Astrocyte of the cerebellum (primary cell): ENCODE measurements at regions not wholly inside any gene's neighbourhood (a gene's known extent, or its start where the extent isn't known, plus 50 kb on each side); places are given as distances from the start of the nearest gene placed in this dataset.

Experiments
- DNase-seq: peaks from one replicate; pipeline ENCODE4 v3.0.0-alpha.2; 2011; ENCODE audit warnings: low read depth
- H3K4me3 ChIP-seq: 2 replicates; pipeline ENCODE4 v1.5.1; 2011; ENCODE audit warnings: mild to moderate bottlenecking, low read depth, low read length, moderate library complexity
- in situ Hi-C: cut with HindIII; loops from 2 replicates; pipeline ENCODE4 v1.10.0; 2017; ENCODE audit warnings: low sequenced_read_pairs
- TF ChIP-seq, protein P1 (sequence below): IDR thresholded peaks from 2 replicates; pipeline ENCODE4 v1.5.1; 2012; ENCODE audit warnings: low read length, low read depth, moderate library complexity, mild to moderate bottlenecking; ENCODE audit errors: missing control alignments

DNA sequence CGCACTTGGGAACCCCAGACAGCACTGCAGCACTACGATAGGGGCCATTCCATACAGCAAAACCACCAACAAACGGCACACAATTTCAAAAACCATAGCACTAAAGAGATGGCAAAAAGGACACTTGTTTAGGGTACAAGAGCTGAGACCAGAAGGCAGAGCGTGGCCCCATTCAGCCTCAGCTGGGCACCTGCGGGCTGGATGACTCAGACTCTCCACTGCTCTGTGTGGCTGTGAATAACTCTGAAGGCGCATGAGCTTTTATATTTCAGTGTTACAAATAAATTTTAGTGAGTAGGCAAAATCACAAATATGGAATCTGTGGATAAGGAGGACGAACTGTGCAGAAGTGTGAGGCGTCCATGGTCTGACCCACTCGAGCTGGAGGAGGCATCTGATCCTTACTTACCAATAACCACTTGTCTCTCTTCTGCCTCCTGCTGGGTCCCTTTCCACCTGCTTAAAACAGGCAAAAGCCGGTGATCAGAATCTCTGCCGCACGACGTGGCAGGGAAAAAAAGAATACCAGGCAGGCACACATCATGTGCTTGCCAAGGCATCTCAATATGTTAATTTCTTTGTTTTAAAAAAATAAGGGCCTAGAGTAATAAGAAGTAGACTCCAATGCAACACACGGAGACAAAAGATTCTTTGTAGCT, 325.7 kb downstream of the SHANK2 start:
- no peak for DNase-seq
- in situ Hi-C loops = no loop called here

DNA sequence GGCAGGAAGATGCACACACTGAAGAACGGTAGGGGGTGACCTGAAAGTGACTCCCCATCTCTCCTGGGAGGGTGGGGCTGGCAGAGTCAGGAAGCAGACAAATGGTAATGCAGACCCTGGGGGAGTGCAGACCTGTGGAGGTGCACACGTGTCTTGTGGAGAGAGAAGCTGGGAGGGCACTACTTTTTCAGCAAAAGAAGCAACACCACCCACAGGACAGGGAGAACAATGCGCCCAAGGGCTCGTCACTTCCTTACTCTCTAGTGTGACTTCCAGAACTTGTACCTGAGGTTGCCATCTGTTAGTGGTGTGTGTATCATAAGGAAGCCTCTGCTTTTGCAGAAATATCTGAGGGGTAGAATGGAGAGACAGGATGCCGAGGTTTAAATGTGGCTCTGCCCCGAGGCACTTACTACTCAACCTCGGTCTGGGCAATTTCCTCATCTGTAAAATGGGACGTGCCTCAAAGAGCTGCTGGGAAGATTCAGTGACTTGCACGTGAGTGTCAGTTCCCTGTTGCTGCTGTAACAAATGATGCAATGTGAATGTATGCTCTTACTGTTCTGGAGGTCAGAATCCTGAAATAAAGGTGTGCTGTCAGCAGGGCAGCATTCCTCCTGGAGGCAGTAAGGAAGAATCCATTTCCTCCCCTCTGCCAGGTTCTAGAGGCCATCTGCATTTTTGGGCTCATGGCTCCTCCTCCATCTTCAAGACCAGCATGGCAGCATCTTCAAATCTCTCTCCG, 323.4 kb downstream of the SHANK2 start:
- in situ Hi-C loops = no loop called here
- H3K4me3 ChIP-seq = no peak overlapping the region
- TF ChIP-seq, protein P1, sequence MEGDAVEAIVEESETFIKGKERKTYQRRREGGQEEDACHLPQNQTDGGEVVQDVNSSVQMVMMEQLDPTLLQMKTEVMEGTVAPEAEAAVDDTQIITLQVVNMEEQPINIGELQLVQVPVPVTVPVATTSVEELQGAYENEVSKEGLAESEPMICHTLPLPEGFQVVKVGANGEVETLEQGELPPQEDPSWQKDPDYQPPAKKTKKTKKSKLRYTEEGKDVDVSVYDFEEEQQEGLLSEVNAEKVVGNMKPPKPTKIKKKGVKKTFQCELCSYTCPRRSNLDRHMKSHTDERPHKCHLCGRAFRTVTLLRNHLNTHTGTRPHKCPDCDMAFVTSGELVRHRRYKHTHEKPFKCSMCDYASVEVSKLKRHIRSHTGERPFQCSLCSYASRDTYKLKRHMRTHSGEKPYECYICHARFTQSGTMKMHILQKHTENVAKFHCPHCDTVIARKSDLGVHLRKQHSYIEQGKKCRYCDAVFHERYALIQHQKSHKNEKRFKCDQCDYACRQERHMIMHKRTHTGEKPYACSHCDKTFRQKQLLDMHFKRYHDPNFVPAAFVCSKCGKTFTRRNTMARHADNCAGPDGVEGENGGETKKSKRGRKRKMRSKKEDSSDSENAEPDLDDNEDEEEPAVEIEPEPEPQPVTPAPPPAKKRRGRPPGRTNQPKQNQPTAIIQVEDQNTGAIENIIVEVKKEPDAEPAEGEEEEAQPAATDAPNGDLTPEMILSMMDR = no peak
- DNase-seq = no peak

More for the DNA sequence above, 325.7 kb downstream of the SHANK2 start:
- H3K4me3 ChIP-seq = no peak overlapping the region
- TF ChIP-seq, protein P1 = no peak

DNA sequence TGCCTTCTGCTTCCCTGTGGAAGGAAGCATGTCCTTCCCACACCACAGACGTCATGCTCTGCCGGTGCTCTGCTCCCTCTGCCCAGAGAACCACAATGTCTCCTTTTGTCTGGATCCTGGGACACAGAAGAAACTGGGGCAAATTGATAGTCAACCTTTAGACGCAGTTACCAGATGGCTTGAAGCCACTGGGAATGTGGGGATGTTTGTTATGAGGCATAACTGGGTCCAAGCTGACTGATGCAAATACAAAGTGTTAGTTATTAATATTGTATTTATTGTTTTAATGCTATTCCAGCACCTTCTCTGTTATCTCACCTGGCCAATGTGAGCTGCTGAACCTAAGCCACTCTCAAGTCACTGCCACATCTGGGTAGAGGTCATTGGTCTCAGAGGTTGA, 322.2 kb downstream of the SHANK2 start:
- in situ Hi-C loops = no loop called here
- TF ChIP-seq, protein P1 = no peak
- H3K4me3 ChIP-seq = no peak overlapping the region
- DNase-seq = no peak

DNA sequence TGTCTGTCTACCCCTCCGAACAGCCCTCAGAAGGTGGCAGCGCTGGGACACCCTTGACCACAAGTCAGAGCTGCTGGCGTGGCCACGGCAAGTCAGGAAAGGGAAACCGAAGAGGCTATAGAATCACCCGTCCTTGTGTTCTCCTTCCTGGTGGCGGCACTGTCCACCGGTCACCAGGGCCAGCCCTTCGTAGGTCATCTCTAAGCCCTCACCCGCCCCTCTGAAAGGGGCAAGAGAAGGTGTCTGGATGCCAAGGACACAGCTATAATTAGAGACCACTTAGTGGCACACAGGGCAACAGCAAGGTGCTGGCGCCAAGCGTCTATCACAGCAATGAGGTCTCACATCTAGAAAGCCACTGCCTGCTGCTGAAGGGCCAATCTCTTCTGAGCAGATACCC, 320.9 kb downstream of the SHANK2 start:
- DNase-seq = no peak
- no peak overlapping the region for H3K4me3 ChIP-seq
- TF ChIP-seq, protein P1 = no peak
- in situ Hi-C loops = no loop called here

DNA sequence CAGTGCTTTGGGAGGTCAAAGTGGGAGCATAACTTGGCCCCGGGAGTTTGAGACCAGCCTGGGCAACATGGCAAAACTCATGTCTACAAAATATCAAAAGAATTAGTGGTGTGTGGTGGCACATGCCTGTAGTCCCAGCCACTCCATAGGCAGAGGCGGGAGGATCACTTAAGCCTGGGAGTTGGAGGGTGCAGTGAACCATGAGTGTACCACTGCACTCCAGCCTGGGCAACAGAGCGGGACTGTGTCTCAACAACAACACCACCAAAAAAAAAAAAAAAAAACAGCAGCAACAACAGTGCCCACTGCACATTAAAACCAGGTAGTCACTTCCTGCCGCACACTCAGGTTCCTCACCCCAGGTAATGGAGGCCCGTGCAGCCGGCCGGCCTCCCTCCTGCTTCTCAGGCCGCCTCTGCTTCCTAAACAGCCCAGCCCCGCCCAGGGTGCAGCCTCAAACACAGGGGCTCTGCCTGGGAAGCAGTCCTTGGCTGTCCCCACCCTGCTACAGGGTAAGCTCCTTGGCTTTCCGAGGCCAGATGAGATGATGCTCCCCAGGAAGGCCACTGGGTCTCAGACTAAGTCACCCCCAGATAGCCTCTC, 318.3 kb downstream of the SHANK2 start:
- DNase-seq = no peak
- in situ Hi-C loops = no loop called here
- TF ChIP-seq, protein P1 = no peak
- H3K4me3 ChIP-seq = no peak overlapping the region

DNA sequence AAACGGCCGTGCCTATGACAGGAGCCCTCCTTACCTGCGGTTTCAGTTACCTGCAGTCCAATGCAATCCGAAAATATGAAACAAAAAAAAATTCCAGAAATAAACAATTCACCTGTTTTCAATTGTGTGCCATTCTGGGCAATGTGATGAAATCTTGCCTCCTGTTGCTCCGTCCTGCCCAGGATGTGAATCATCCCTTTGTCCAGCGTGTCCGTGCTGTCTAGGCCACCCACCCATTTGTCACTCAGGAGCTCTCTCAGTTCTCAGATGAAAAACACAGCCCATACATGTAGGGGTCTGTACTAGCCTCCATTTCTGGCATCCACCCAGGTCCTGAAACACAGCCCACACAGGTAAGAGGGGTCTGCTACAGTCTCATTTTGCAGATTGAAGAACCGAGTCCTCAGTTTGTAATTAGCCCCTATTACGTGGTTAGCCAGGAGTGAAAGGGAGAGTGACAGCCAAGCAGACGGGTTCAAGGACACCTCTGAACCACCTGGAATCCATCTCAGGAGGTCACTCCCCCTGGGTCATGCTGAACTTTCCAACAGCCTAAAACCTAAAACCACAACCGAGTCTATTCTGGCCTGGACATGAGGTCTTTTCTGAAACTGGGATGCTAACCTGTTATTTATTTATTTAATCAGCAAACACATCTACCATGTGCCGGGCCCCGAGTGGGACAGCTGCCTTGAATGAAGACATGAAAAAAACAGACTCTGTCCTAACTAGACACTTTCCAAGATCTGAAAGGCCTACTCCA, 317.2 kb downstream of the SHANK2 start:
- DNase-seq = no peak
- no peak overlapping the region for H3K4me3 ChIP-seq
- in situ Hi-C loops = no loop called here
- TF ChIP-seq, protein P1 = no peak
